H1 (cell line): ENCODE measurements at regions not wholly inside any gene's neighbourhood (a gene's known extent, or its start where the extent isn't known, plus 50 kb on each side); places are given as distances from the start of the nearest gene placed in this dataset.

Experiments
- ASH2L ChIP-seq: fragments of 200-600, 300-600 bp; sonication (generic); IDR thresholded peaks from one replicate; pipeline ENCODE4 v1.7.1; 2017; ENCODE audit warnings: low read length
- BACH1 ChIP-seq: IDR thresholded peaks from 2 replicates; pipeline ENCODE4 v1.6.1; 2012; ENCODE audit warnings: low read length, improper control_type of control experiment
- EGR1 ChIP-seq: IDR thresholded peaks from 2 replicates; pipeline ENCODE4 v1.6.1; 2011; ENCODE audit warnings: low read depth, low read length, borderline replicate concordance
- EP300 ChIP-seq, 2 experiments: IDR thresholded peaks; 1 replicate in 1 of 2; 2 replicates in 1 of 2; pipeline ENCODE4 v1.6.1; 2011 to 2012; ENCODE audit warnings: low read depth in 2 of 2, low read length in 2 of 2, mild to moderate bottlenecking in 2 of 2, borderline replicate concordance in 1 of 2, inconsistent platforms in 1 of 2, moderate library complexity in 1 of 2
- FOSL1 ChIP-seq: IDR thresholded peaks from 2 replicates; pipeline ENCODE4 v1.6.1; 2011; ENCODE audit warnings: mild to moderate bottlenecking, low read depth, low read length, moderate library complexity; ENCODE audit not compliant: insufficient read depth
- GABPA ChIP-seq: IDR thresholded peaks from 2 replicates; pipeline ENCODE4 v1.6.1; 2011; ENCODE audit warnings: mild to moderate bottlenecking, low read length, moderate library complexity, borderline replicate concordance; ENCODE audit not compliant: insufficient read depth
- POLR2A ChIP-seq, 2 experiments: IDR thresholded peaks; 1 replicate in 1 of 2; 2 replicates in 1 of 2; pipeline ENCODE4 v1.6.1; 2011; ENCODE audit warnings: low read depth in 2 of 2, low read length in 2 of 2, mild to moderate bottlenecking in 2 of 2; ENCODE audit errors: control extremely low read depth in 1 of 2
- TAF1 ChIP-seq: IDR thresholded peaks from 2 replicates; pipeline ENCODE4 v1.6.1; 2011; ENCODE audit warnings: mild to moderate bottlenecking, low read depth, low read length
- TF ChIP-seq, protein P1 (sequence below), 3 experiments: IDR thresholded peaks; 1 replicate in 2 of 3; 2 replicates in 1 of 3; pipeline versions ENCODE4 v1.5.1 to v1.6.1; 2011; ENCODE audit warnings: low read length in 3 of 3, mild to moderate bottlenecking in 3 of 3, inconsistent platforms in 2 of 3, low read depth in 1 of 3, moderate library complexity in 1 of 3; ENCODE audit not compliant: insufficient read depth in 1 of 3; ENCODE audit errors: control extremely low read depth in 1 of 3
- TF ChIP-seq, protein P2 (sequence below): IDR thresholded peaks from 2 replicates; pipeline ENCODE4 v1.6.1; 2012; ENCODE audit warnings: inconsistent platforms
- TF ChIP-seq, protein P3 (sequence below): IDR thresholded peaks from 2 replicates; pipeline ENCODE4 v1.6.1; 2011; ENCODE audit warnings: low read depth, mild to moderate bottlenecking, low read length; ENCODE audit not compliant: insufficient read depth

DNA sequence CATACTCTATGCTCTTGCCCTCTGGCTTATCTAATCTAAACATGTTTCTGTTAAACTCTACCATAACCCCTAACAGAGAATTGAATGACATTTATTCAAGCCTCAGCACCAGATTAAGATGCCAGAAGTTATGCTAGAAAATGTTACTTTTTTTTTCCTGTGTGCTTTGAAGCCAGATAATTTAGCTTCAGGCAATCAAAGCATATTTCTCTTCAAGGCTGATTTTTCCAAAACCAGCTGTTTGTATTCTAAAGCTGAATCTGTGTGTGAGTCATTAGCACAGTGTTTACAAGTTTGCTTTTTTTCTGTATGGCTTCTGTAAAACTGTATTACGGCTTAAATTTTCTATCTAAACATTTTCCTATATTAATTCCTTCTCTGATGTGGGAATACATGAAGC, 326.1 kb downstream of the FSCB start:
- TF ChIP-seq, protein P1, sequence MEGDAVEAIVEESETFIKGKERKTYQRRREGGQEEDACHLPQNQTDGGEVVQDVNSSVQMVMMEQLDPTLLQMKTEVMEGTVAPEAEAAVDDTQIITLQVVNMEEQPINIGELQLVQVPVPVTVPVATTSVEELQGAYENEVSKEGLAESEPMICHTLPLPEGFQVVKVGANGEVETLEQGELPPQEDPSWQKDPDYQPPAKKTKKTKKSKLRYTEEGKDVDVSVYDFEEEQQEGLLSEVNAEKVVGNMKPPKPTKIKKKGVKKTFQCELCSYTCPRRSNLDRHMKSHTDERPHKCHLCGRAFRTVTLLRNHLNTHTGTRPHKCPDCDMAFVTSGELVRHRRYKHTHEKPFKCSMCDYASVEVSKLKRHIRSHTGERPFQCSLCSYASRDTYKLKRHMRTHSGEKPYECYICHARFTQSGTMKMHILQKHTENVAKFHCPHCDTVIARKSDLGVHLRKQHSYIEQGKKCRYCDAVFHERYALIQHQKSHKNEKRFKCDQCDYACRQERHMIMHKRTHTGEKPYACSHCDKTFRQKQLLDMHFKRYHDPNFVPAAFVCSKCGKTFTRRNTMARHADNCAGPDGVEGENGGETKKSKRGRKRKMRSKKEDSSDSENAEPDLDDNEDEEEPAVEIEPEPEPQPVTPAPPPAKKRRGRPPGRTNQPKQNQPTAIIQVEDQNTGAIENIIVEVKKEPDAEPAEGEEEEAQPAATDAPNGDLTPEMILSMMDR (IDR thresholded peaks at IDR 0.05; ENCODE audit: control extremely low read depth in 1 of 3, insufficient read depth in 1 of 3, low read depth in 1 of 3, low read length in 3 of 3): no peak
- TF ChIP-seq TAF1: no peak
- no peak for TF ChIP-seq FOSL1
- TF ChIP-seq, protein P2, sequence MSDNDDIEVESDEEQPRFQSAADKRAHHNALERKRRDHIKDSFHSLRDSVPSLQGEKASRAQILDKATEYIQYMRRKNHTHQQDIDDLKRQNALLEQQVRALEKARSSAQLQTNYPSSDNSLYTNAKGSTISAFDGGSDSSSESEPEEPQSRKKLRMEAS: no peak
- TF ChIP-seq BACH1: no peak
- no peak for TF ChIP-seq EP300 (IDR thresholded peaks at IDR 0.05; ENCODE audit: borderline replicate concordance in 1 of 2, low read depth in 2 of 2, low read length in 2 of 2)
- no peak for TF ChIP-seq EGR1
- TF ChIP-seq POLR2A (IDR thresholded peaks at IDR 0.05; ENCODE audit: control extremely low read depth in 1 of 2, low read depth in 2 of 2, low read length in 2 of 2): no peak
- TF ChIP-seq, protein P3, sequence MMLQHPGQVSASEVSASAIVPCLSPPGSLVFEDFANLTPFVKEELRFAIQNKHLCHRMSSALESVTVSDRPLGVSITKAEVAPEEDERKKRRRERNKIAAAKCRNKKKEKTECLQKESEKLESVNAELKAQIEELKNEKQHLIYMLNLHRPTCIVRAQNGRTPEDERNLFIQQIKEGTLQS: no peak
- no peak for TF ChIP-seq GABPA
- no peak for TF ChIP-seq ASH2L
